ENCODE measurements at regions not wholly inside any gene's neighbourhood (a gene's known extent, or its start where the extent isn't known, plus 50 kb on each side); places are given as distances from the start of the nearest gene placed in this dataset.
"Not testable (repeated sequence)": the region's sequence is repeated elsewhere in the genome, so short reads cannot be mapped to it uniquely, and the experiment has no call there.

DNA sequence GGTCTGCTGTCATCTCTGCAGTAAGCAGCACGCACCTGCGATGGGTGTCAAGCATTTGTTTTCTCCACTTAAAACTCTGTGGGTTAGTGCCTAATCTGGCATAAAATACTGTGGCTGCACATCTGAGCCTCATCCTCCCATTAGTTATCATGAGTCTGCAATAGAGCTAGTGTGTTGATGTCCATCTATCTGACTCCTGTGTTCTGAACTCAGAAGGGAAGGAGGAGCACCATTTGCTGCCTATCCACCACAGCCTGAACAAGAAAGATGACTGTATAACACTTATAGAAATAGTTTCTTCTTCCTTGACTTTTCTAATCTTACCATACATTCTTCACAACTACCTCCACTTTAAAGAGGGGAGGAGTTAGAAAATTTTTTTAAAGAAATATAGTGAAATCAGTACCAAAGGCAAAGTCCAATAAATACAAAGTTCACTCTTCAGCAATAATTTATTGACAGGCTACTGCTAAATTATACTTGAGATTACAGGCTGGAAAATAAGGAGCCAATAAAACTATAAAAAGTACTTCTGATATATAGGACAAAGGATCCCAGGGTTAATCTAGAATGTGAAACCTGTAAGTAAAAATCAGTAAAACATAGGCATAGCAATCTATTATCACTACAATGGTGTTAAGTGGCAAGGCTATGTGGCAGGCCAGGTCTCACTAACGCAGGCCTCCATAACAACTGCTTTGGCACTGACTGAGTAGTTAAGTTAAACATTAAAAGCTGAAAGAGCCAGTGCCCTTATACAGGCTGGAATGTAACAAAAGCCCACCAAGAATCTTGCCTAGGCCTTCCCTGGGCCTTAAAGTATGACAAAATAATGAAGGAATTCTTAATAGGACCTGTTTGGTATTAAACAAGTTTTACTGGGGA lies 70.2 kb downstream of the LGALS9C start:
- H3K4me1 ChIP-seq (ENCODE audit: insufficient read depth, low read length); H3K27me3 ChIP-seq (ENCODE audit: insufficient read depth, low read length); H3K9ac ChIP-seq (ENCODE audit: low read depth, low read length); H3K27ac ChIP-seq (ENCODE audit: low read length); H3K9me3 ChIP-seq (ENCODE audit: insufficient read depth, low read depth, low read length); H3K4me3 ChIP-seq (ENCODE audit: low read length); H3K36me3 ChIP-seq (ENCODE audit: insufficient read depth, low read depth, low read length): not testable (repeated sequence)

DNA sequence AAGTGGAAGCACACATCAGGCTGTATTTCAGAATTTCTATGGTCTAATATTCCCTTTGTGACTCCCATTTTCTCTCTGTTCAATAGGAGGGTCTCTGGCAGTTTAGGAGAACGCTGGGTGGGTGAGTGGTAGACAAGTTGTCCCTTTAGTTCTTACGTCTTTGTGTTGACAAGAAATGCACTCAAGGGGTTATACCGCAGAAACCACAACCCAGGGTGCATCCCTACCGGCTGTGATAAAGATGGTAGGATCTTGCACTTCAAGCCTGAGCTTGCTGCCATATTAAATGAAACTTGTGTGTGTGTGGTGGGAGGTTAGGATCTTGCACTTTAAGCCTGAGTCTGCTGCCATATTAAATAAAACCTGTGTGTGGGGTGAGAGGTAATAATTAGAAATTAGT lies 80.5 kb downstream of the LGALS9C start:
- not testable (repeated sequence) for H3K4me3 ChIP-seq (ENCODE audit: low read length); H3K9me3 ChIP-seq (ENCODE audit: insufficient read depth, low read depth, low read length); H3K36me3 ChIP-seq (ENCODE audit: insufficient read depth, low read depth, low read length); H3K27me3 ChIP-seq (ENCODE audit: insufficient read depth, low read length); H3K4me1 ChIP-seq (ENCODE audit: insufficient read depth, low read length); H3K9ac ChIP-seq (ENCODE audit: low read depth, low read length); H3K27ac ChIP-seq (ENCODE audit: low read length)

DNA sequence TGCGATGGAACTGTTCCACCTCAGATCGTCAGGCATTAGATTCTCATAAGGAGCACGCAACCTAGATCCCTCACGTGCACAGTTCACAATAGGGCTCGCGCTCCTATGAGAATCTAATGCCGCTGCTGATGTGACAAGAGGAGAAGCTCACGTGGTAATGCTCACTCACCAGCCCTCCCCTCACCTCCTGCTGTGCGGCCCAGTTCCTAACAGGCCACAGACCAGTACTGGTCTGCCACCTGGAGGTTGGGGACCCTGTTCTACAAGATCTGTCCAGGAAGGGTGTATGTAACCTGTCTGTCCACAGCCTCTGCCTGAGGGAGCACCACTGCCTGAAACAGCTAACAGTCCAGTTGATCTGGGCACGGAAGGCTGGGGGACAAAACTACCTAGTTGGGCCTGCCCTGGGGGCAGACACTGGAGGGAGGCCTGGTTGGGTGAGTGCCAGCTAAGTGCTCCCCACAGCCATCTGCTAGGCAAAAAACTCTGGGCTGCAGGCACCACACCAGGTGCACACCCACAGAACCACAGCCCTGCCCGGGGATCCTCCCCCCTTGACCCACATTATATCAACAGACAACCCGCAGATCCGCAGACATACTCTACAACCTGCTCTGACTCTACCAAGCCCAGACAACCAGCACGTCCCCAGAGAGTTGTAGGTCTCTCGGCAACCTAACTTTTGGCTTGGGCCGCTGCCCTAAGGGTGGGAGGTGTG lies 80.7 kb downstream of the TBC1D28 start:
- H3K9ac ChIP-seq (ENCODE audit: low read depth, low read length); H3K27me3 ChIP-seq (ENCODE audit: insufficient read depth, low read length); H3K4me3 ChIP-seq (ENCODE audit: low read length); H3K27ac ChIP-seq (ENCODE audit: low read length); H3K36me3 ChIP-seq (ENCODE audit: insufficient read depth, low read depth, low read length); H3K4me1 ChIP-seq (ENCODE audit: insufficient read depth, low read length); H3K9me3 ChIP-seq (ENCODE audit: insufficient read depth, low read depth, low read length): not testable (repeated sequence)

DNA sequence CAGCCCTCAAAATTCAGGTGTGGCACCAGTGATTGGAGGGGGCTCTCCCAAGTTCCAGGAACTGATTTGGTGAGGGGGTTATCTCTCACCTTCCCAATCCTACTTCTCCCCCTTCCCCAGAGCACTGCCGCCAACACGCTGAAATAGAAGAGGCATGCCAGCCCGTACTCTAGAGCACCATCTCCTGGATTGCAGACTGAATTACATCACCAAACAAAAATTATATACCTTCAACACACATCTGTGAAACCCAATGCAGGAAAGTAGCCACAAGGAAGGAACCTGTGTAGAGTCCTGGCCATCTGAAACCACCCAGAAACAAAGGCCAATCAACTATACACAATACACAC lies 80.1 kb downstream of the TBC1D28 start:
- H3K27ac ChIP-seq (ENCODE audit: low read length); H3K36me3 ChIP-seq (ENCODE audit: insufficient read depth, low read depth, low read length); H3K4me1 ChIP-seq (ENCODE audit: insufficient read depth, low read length); H3K27me3 ChIP-seq (ENCODE audit: insufficient read depth, low read length); H3K9ac ChIP-seq (ENCODE audit: low read depth, low read length); H3K4me3 ChIP-seq (ENCODE audit: low read length); H3K9me3 ChIP-seq (ENCODE audit: insufficient read depth, low read depth, low read length): not testable (repeated sequence)

DNA sequence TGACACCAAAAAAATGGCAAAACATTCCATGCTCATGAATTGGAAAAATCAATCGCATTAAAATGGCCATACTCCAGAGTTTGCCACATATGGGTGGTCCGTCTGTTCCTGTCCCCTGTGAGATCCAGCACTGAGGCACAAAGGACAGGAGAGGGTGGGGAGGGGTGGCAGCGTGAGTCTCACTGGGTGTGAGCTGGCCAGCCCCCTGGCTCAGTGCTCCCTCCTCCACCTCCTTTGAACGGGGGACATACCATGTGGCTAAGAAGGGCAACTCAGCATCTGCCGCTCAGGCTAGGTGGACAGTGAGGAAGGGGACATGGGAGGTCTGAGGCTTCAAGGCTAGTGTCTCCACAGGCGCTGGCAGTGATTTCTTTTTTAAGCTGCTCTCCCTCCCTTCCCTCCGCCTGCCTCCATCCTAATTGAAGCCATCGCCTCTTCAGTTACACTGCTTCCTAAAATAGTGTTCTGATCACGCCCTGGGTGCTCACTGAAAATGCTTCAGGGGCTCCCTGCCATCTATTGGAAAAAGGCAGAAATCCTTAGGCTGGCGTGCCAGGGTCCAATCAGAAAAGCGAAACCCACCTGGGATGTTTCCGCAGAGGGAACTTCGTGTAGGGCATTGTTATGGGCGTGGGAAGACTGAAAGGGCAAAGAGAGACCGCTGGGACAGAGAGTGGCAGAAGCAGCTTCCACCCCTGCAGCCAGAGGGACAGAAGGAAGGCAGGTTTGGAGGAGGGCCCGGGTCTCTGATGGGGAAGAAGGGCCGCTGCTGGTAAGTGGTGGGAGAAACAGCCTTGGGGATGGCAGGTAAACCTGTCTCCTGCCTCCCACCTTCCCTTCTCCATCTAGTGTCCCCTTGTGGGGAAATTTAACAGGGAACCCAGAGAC lies 75.8 kb downstream of the TBC1D28 start:
- not testable (repeated sequence) for H3K27ac ChIP-seq (ENCODE audit: low read length)

DNA sequence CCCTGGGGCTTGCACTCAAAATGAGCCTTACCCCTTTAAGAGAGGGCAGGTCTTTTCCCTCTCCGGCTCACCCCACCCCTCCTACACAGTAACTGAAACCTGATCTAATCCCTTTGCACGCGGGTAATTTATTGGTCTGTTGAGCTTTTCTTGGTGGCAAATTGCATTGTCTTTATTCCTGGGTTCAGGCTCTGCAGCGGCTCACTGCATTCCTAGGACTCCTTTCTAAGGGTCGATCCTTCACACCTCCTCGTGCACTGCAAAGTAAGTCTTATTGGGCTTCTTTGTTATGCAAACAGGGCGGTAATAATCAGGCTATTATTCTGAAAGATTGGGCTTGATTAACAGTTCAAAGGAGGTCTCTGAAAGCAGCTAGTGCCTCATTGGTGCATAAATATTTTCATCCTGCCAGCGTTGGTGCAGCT lies 74.7 kb downstream of the TBC1D28 start:
- H3K27me3 ChIP-seq (ENCODE audit: insufficient read depth, low read length); H3K36me3 ChIP-seq (ENCODE audit: insufficient read depth, low read depth, low read length); H3K4me3 ChIP-seq (ENCODE audit: low read length); H3K27ac ChIP-seq (ENCODE audit: low read length); H3K9me3 ChIP-seq (ENCODE audit: insufficient read depth, low read depth, low read length); H3K9ac ChIP-seq (ENCODE audit: low read depth, low read length): not testable (repeated sequence)
- H3K4me1 ChIP-seq (ENCODE audit: insufficient read depth, low read length), result peaks cover 12% of the 10 kb centered on the region; the same call in 1 of the 2 replicates

More for the DNA sequence above, 75.8 kb downstream of the TBC1D28 start:
- not testable (repeated sequence) for H3K9me3 ChIP-seq (ENCODE audit: insufficient read depth, low read depth, low read length); H3K36me3 ChIP-seq (ENCODE audit: insufficient read depth, low read depth, low read length); H3K4me3 ChIP-seq (ENCODE audit: low read length); H3K27me3 ChIP-seq (ENCODE audit: insufficient read depth, low read length)
- Histone ChIP-seq H3K9ac (ENCODE audit: low read depth, low read length) (peak overlapping the region; percentile 7; the same call in 1 of the 2 replicates), H3K4me1 (ENCODE audit: insufficient read depth, low read length) (peaks cover 12% of the 10 kb centered on the region; the same call in 1 of the 2 replicates)

DNA sequence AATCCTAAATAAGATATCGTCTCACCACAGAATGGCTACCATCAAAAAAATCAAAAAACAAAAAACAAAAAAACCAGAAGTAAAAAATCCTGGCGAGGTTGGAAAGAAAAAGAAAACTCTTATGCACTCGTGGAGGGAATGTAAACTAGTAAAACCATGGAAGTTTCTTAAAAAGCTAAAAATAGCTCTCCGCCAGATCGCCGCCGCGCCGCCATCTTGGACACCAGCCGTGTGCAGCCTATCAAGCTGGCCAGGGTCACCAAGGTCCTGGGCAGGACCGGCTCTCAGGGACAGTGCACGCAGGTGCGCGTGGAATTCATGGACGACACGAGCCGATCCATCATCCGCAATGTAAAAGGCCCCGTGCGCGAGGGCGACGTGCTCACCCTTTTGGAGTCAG lies 71.7 kb downstream of the TBC1D28 start:
- not testable (repeated sequence) for H3K36me3 ChIP-seq (ENCODE audit: insufficient read depth, low read depth, low read length); H3K9me3 ChIP-seq (ENCODE audit: insufficient read depth, low read depth, low read length); H3K27ac ChIP-seq (ENCODE audit: low read length); H3K27me3 ChIP-seq (ENCODE audit: insufficient read depth, low read length); H3K4me3 ChIP-seq (ENCODE audit: low read length); H3K9ac ChIP-seq (ENCODE audit: low read depth, low read length)
- peaks cover 12% of the 10 kb centered on the region; the same call in 1 of the 2 replicates for H3K4me1 ChIP-seq (ENCODE audit: insufficient read depth, low read length)

DNA sequence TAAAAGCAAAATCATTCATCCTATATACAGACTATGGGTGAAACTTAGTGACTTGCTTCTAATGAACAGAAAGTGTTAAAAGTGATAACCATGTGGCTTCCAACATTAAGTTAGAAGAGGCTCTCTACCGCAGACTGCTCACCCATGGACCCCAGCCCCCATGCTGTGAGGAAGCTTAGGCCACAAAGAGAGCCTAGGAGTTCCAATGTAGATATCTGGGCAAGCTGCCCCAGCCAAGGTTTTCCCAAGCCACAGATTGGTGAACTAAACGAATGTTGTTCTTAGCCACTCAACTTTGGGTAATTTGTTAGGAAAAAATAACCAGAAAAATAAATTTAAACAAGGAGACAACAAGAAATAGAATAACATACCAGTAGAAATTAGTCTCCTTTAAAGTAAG lies 70.1 kb downstream of the TBC1D28 start:
- not testable (repeated sequence) for H3K9me3 ChIP-seq (ENCODE audit: insufficient read depth, low read depth, low read length); H3K9ac ChIP-seq (ENCODE audit: low read depth, low read length); H3K4me3 ChIP-seq (ENCODE audit: low read length); H3K4me1 ChIP-seq (ENCODE audit: insufficient read depth, low read length); H3K27ac ChIP-seq (ENCODE audit: low read length); H3K36me3 ChIP-seq (ENCODE audit: insufficient read depth, low read depth, low read length); H3K27me3 ChIP-seq (ENCODE audit: insufficient read depth, low read length)

All from iPS-20b (cell line).